ENCODE measurements at regions not wholly inside any gene's neighbourhood (a gene's known extent, or its start where the extent isn't known, plus 50 kb on each side); places are given as distances from the start of the nearest gene placed in this dataset.
A peak's percentile ranks its signal among the peaks of the same experiment; 100 is the strongest.

DNA sequence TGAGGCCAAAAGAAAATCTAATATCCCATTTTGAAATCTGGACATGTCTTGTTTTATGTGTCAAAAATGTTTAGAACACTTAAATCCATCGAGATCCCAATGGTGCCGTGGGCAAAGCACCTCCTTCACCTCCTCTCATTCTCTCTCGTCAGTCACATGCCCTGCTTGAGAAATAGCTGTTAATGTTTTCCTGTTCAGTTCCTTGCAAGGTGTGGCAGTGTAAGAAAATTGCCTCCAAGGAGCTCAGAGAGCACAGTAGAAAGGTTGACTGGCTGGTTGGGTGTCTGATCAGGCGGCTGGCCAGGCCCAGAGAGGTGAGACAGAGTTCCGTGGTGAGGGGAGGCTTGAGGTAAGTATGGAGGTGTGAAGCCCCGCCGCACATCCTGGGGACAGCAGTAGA is 210.2 kb downstream of the TSN start:
- TF ChIP-seq, protein P1, sequence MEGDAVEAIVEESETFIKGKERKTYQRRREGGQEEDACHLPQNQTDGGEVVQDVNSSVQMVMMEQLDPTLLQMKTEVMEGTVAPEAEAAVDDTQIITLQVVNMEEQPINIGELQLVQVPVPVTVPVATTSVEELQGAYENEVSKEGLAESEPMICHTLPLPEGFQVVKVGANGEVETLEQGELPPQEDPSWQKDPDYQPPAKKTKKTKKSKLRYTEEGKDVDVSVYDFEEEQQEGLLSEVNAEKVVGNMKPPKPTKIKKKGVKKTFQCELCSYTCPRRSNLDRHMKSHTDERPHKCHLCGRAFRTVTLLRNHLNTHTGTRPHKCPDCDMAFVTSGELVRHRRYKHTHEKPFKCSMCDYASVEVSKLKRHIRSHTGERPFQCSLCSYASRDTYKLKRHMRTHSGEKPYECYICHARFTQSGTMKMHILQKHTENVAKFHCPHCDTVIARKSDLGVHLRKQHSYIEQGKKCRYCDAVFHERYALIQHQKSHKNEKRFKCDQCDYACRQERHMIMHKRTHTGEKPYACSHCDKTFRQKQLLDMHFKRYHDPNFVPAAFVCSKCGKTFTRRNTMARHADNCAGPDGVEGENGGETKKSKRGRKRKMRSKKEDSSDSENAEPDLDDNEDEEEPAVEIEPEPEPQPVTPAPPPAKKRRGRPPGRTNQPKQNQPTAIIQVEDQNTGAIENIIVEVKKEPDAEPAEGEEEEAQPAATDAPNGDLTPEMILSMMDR (IDR thresholded peaks at IDR 0.05), result no peak
- no peak for TF ChIP-seq POLR2A (IDR thresholded peaks at IDR 0.05)
- 73 to 83% methylated on average over 7 of the region's 7 CpGs for WGBS, 2 donors
- intact Hi-C loops (cut with DNase I), result no loop called here

DNA sequence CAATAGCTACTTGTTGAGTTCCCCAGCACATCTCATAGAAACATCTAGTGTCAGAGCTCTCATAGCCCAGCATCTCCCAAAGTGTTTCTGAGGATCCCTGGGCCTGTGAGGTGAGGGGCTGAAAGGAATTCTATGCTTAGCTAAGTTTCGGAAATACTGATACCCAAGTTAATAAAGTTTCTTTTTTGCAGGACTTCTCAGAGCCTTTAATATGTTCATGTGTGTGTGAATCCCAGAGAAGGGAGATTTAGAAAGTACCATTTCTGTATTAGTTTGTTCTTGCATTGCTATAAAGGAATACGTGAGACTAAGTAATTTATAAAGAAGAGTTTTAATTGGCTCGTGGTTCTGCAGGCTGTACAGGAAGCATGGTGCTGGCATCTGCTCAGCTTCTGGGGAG is 211.2 kb downstream of the TSN start:
- H3K9me3 ChIP-seq, result no peaks in the 10 kb centered on the region
- TF ChIP-seq, protein P1 (IDR thresholded peaks at IDR 0.05), result no peak
- no peak for TF ChIP-seq POLR2A (IDR thresholded peaks at IDR 0.05)
- 83% methylated on average over 3 of the region's 3 CpGs for WGBS, 2 donors
- H3K4me3 ChIP-seq, result no peak overlapping the region
- DNase-seq, result no peak
- peaks cover 0 to 3% (median 0%) of the 10 kb centered on the region in 4 donors for H3K27me3 ChIP-seq
- H3K36me3 ChIP-seq, result no peaks in the 10 kb centered on the region
- H3K4me1 ChIP-seq, result peaks cover 0 to 23% (median 4%) of the 10 kb centered on the region in 3 donors
- no peak overlapping the region for H3K27ac ChIP-seq
- intact Hi-C loops (cut with DNase I), result no loop called here

More for the DNA sequence above, 210.2 kb downstream of the TSN start:
- peaks cover 0 to 20% (median 4%) of the 10 kb centered on the region in 3 donors for H3K4me1 ChIP-seq
- no peak overlapping the region for H3K4me3 ChIP-seq
- H3K36me3 ChIP-seq, result no peaks in the 10 kb centered on the region
- DNase-seq, result no peak
- peaks cover 0 to 3% (median 0%) of the 10 kb centered on the region in 4 donors for H3K27me3 ChIP-seq
- H3K27ac ChIP-seq, result no peak overlapping the region
- no peaks in the 10 kb centered on the region for H3K9me3 ChIP-seq

DNA sequence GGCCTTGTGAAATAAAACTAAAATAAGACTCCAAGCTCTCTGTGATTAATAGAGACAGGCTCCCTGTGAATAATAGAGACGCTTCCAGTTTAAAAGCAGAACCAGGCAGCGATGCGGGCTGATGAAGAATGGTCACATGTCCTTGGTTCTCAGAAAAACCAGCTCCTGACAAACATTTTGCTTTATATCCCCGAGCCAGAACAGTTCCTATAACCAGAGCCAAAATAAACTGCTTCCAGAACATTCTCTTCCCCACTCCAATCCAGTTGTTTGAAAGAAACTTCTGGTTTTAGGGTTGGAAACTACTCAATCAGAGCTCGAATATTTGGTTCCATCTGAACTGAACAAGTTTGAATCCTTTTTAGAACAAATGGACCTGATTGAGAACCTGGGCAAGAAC is 213.7 kb downstream of the TSN start:
- WGBS, 2 donors, result 25 to 29% methylated on average over 5 of the region's 5 CpGs
- Histone ChIP-seq H3K36me3 (no peaks in the 10 kb centered on the region), H3K27ac (peak overlapping the region in 3 of 4 donors; percentile 58 to 67 (median 63)), H3K27me3 (peaks cover 0 to 3% (median 0%) of the 10 kb centered on the region in 4 donors), H3K4me3 (peak overlapping the region in 1 of 4 donors; percentile 19), H3K4me1 (peaks cover 0 to 23% (median 4%) of the 10 kb centered on the region in 3 donors), H3K9me3 (no peaks in the 10 kb centered on the region)
- intact Hi-C loops (cut with DNase I), result no loop called here
- no peak for DNase-seq
- TF ChIP-seq, protein P1 (IDR thresholded peaks at IDR 0.05), result no peak
- no peak for TF ChIP-seq POLR2A (IDR thresholded peaks at IDR 0.05)

DNA sequence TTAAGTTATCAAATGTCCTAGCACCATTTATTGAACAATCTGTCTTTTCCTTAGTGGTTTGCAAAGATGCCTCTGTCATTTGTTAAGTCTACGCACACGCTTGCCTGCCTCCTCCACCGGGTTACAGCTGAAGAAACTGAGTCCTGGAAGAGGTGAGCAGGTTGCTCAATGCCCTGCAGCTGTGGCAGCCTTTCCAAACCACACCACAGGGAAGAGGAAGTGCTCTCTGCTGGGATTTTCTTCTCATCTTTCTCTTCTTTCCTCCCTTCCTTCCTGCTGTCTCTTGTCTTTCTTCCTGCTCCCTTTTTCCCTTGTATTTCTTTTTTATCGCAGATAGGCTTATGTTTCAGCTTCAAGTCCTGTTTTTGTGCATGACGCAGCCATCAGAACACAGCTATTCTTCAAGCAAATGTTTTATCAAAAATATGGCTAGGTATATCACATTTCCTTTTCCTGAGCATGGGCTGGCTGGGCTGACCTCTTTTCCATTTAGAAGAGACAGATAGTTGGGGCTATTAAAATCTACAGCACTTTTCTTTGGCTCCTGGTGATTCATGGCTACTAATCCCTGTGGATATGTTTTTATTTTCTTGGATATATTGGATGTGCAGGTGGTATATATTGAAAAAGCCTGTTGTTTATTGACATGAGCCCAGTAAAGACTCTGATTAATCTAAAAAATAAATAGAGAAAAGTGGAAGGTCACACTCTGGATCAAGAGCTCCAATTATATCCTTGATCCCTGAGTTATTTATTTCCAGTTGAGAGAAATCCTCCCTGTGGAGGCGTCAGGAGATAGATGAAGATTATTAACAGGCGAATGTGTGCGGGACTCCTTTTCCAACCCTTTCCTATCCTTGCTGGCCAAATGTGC is 214.6 kb downstream of the TSN start:
- H3K27me3 ChIP-seq, result peaks cover 0 to 3% (median 0%) of the 10 kb centered on the region in 4 donors
- DNase-seq, result no peak
- WGBS, 2 donors, result 55 to 62% methylated on average over 8 of the region's 8 CpGs
- H3K27ac ChIP-seq, result peak overlapping the region in 3 of 4 donors; percentile 58 to 67 (median 63)
- no peak overlapping the region for H3K4me3 ChIP-seq
- peaks cover 0 to 26% (median 4%) of the 10 kb centered on the region in 3 donors for H3K4me1 ChIP-seq
- intact Hi-C loops (cut with DNase I), result no loop called here
- no peaks in the 10 kb centered on the region for H3K36me3 ChIP-seq
- H3K9me3 ChIP-seq, result no peaks in the 10 kb centered on the region
- TF ChIP-seq, protein P1 (IDR thresholded peaks at IDR 0.05), result no peak
- no peak for TF ChIP-seq POLR2A (IDR thresholded peaks at IDR 0.05)

DNA sequence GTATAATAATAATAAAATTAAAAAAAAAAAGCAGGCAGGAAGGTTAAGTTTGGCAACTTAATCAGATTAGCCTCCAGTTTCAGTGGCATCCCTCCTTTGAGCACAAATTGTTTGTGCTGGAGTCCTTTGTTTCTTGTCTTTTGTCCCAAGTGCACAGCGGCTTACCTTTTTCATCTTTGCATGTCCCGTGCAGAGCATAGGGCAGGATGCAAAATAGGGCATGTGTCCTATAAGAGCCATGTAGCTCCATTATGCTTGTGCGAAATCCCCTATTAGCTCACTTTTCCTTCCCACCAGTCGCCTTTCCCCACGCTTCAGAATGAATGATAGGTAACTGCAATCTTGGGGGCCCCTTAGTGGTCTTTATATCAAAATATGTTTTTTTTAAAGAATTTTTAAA is 216.8 kb downstream of the TSN start:
- Histone ChIP-seq H3K4me1 (peaks cover 0 to 33% (median 4%) of the 10 kb centered on the region in 3 donors), H3K27ac (no peak overlapping the region), H3K27me3 (peaks cover 0 to 3% (median 0%) of the 10 kb centered on the region in 4 donors), H3K9me3 (no peaks in the 10 kb centered on the region), H3K4me3 (no peak overlapping the region), H3K36me3 (no peaks in the 10 kb centered on the region)
- WGBS, 2 donors, result 71 to 81% methylated on average over 5 of the region's 5 CpGs
- DNase-seq, result no peak
- no peak for TF ChIP-seq POLR2A (IDR thresholded peaks at IDR 0.05)
- TF ChIP-seq, protein P1 (IDR thresholded peaks at IDR 0.05), result no peak
- intact Hi-C loops (cut with DNase I), result no loop called here

Measured in esophagus squamous epithelium (tissue), 5 donors.